Mesendoderm (in vitro differentiated cells): ENCODE measurements at regions not wholly inside any gene's neighbourhood (a gene's known extent, or its start where the extent isn't known, plus 50 kb on each side); places are given as distances from the start of the nearest gene placed in this dataset.
"Not testable (repeated sequence)": the region's sequence is repeated elsewhere in the genome, so short reads cannot be mapped to it uniquely, and the experiment has no call there.

ENCODE experiments used
- DNase-seq: peaks from one replicate; pipeline ENCODE4 v3.0.0; 2013
- H2AK5ac ChIP-seq: 2 replicates; pipeline ENCODE4 v1.6.1; 2013; ENCODE audit warnings: low read length, inconsistent platforms
- H2BK120ac ChIP-seq: 2 replicates; pipeline ENCODE4 v1.6.1; 2013; ENCODE audit warnings: low read depth, mild to moderate bottlenecking, low read length, moderate library complexity, mixed read lengths
- H2BK15ac ChIP-seq: replicated peaks from 2 replicates; pipeline ENCODE4 v1.6.1; 2013; ENCODE audit warnings: low read depth, mild to moderate bottlenecking, moderate library complexity
- H2BK5ac ChIP-seq: 2 replicates; pipeline ENCODE4 v1.6.1; 2013; ENCODE audit warnings: low read length, inconsistent platforms
- H3K18ac ChIP-seq: 2 replicates; pipeline ENCODE4 v1.6.1; 2013; ENCODE audit warnings: mild to moderate bottlenecking, low read length, mixed read lengths
- H3K23ac ChIP-seq: one replicate; pipeline ENCODE4 v1.6.1; 2013; ENCODE audit warnings: low read length
- H3K27ac ChIP-seq: 2 replicates; pipeline ENCODE4 v1.5.1; 2013; ENCODE audit warnings: low read depth, mild to moderate bottlenecking, inconsistent platforms, low read length, moderate library complexity
- H3K27me3 ChIP-seq: 2 replicates; pipeline ENCODE4 v1.6.1; 2013; ENCODE audit warnings: low read length, control low read depth, mild to moderate bottlenecking, inconsistent platforms; ENCODE audit not compliant: insufficient read depth, poor library complexity
- H3K36me3 ChIP-seq: 2 replicates; pipeline ENCODE4 v1.6.1; 2013; ENCODE audit warnings: low read length, inconsistent platforms; ENCODE audit not compliant: control insufficient read depth, insufficient read depth
- H3K4ac ChIP-seq: one replicate; pipeline ENCODE4 v1.6.1; 2013; ENCODE audit warnings: low read depth, mild to moderate bottlenecking, low read length, moderate library complexity
- H3K4me1 ChIP-seq: 2 replicates; pipeline ENCODE4 v1.6.1; 2013; ENCODE audit warnings: low read depth, low read length, inconsistent platforms; ENCODE audit not compliant: control insufficient read depth
- H3K4me2 ChIP-seq: 2 replicates; pipeline ENCODE4 v1.6.1; 2013; ENCODE audit warnings: low read length
- H3K4me3 ChIP-seq: 2 replicates; pipeline ENCODE4 v1.5.1; 2013; ENCODE audit warnings: mild to moderate bottlenecking, low read length
- H3K56ac ChIP-seq: one replicate; pipeline ENCODE4 v1.6.1; 2013; ENCODE audit warnings: low read length
- H3K79me1 ChIP-seq: 2 replicates; pipeline ENCODE4 v1.6.1; 2013; ENCODE audit warnings: low read length, inconsistent platforms
- H3K79me2 ChIP-seq: 2 replicates; pipeline ENCODE4 v1.6.1; 2013; ENCODE audit warnings: mild to moderate bottlenecking, low read length; ENCODE audit not compliant: control insufficient read depth, insufficient read depth
- H3K9ac ChIP-seq: 2 replicates; pipeline ENCODE4 v1.6.1; 2013; ENCODE audit warnings: low read length, inconsistent platforms
- H4K5ac ChIP-seq: one replicate; pipeline ENCODE4 v1.6.1; 2013; ENCODE audit warnings: low read length
- H4K8ac ChIP-seq: one replicate; pipeline ENCODE4 v1.6.1; 2013; ENCODE audit warnings: low read depth, mild to moderate bottlenecking, control low read depth, low read length, moderate library complexity
- WGBS: extraction: QIAGEN DNeasy Blood & Tissue Kit; methylation state at CpG from one replicate; pipeline ENCODE4 v1.1.7; 2013; ENCODE audit warnings: low lambda C conversion rate, missing lambda C conversion rate; ENCODE audit not compliant: insufficient coverage; ENCODE audit errors: extremely low coverage; 5-methylcytosine and 5-hydroxymethylcytosine counted together

DNA sequence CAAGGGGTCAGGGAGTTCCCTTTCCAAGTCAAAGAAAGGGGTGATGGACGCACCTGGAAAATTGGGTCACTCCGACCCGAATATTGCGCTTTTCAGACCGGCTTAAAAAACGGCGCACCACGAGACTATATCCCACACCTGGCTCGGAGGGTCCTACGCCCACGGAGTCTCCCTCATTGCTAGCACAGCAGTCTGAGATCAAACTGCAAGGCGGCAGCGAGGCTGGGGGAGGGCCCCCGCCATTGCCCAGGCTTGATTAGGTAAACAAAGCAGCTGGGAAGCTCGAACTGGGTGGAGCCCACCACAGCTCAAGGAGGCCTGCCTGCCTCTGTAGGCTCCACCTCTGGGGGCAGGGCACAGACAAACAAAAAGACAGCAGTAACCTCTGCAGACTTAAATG, 1150.5 kb downstream of the HACE1 start:
- not testable (repeated sequence) for H3K23ac ChIP-seq, H4K8ac ChIP-seq, H3K4me2 ChIP-seq, H3K9ac ChIP-seq, H2AK5ac ChIP-seq, H3K27ac ChIP-seq, H3K27me3 ChIP-seq, H3K79me2 ChIP-seq, H3K18ac ChIP-seq, H3K4me3 ChIP-seq, H3K4ac ChIP-seq, H3K56ac ChIP-seq, H3K4me1 ChIP-seq, H3K36me3 ChIP-seq, H2BK5ac ChIP-seq, H2BK15ac ChIP-seq, DNase-seq, H3K79me1 ChIP-seq, H2BK120ac ChIP-seq, H4K5ac ChIP-seq
- no CpG with 5 or more reads among the region's 15 CpGs for WGBS

DNA sequence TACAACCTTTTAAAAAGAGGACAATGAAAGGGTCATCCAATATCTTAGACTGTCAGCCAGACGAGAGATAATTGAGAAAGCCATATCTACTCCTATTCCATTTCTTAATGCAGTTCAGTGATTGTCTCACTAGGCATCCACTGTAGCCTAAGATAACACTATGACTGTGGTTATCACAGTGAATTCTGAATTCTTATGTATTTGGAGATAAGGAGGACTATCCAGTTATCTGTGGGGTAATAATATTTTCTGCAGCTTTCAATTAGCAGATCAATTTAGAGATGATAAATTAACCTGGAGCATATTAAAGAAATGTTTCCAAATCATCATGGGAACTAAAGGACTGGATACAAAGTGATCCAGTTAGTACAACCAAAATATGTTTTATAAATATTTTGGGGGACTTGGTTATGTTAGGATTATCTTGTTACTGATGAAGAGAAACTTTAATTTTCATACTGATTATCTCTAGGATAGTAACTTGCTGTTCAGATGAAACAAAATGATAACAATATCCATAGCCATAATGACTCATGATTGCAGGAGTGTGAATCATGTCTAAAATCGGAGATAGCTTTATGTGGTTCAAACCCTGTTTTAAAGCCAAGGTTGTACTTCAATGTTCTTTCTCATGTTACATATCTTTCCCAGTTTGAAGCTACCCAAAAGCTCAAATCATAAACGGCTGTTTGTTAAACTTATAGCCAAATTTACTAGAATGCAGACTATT, 1152.0 kb downstream of the HACE1 start:
- Histone ChIP-seq H3K56ac (no peak overlapping the region), H4K5ac (no peak overlapping the region), H3K9ac (no peak overlapping the region), H3K4me3 (no peak overlapping the region), H3K4me2 (no peak overlapping the region), H3K79me1 (no peaks in the 10 kb centered on the region), H2AK5ac (no peak overlapping the region), H2BK120ac (no peak overlapping the region), H3K27me3 (no peaks in the 10 kb centered on the region), H3K79me2 (no peaks in the 10 kb centered on the region), H3K36me3 (no peaks in the 10 kb centered on the region), H3K18ac (no peak overlapping the region), H3K4me1 (no peaks in the 10 kb centered on the region), H2BK5ac (no peak overlapping the region), H4K8ac (no peak overlapping the region), H3K27ac (no peak overlapping the region), H3K4ac (no peak overlapping the region), H2BK15ac (no peak overlapping the region), H3K23ac (no peak overlapping the region)
- no CpG with 5 or more reads among the region's 3 CpGs for WGBS
- DNase-seq: peak; percentile 7

DNA sequence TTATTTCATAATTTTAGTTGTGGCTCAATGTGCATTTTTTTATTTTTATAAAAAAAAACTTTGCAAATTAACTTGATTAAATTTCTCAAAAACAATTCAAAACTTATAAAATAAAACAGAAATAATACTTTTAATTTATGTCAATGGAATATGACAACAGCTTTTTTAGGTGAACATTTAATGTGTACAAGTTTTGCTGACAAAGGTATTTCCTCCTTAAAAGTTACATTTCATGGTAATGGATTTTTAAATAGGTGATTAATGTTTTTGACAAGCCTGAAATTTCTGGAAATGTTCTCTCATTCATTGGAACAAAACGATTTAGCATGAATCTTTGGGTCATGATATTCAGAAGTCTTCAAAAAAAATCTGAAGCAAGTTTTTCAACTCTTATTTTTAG, 1160.0 kb downstream of the HACE1 start:
- H3K56ac ChIP-seq: no peak overlapping the region
- no peaks in the 10 kb centered on the region for H3K36me3 ChIP-seq
- no peak for DNase-seq
- H3K79me2 ChIP-seq: no peaks in the 10 kb centered on the region
- H3K4me1 ChIP-seq: no peaks in the 10 kb centered on the region
- no peak overlapping the region for H4K5ac ChIP-seq
- no peak overlapping the region for H2AK5ac ChIP-seq
- no peak overlapping the region for H3K27ac ChIP-seq
- H3K27me3 ChIP-seq: no peaks in the 10 kb centered on the region
- H2BK5ac ChIP-seq: no peak overlapping the region
- H3K23ac ChIP-seq: no peak overlapping the region
- H2BK15ac ChIP-seq: no peak overlapping the region
- H3K9ac ChIP-seq: no peak overlapping the region
- H3K4me2 ChIP-seq: no peak overlapping the region
- no peak overlapping the region for H3K4me3 ChIP-seq
- no CpG with 5 or more reads among the region's 1 CpG for WGBS
- no peak overlapping the region for H2BK120ac ChIP-seq
- no peak overlapping the region for H3K18ac ChIP-seq
- no peak overlapping the region for H3K4ac ChIP-seq
- H4K8ac ChIP-seq: no peak overlapping the region
- H3K79me1 ChIP-seq: no peaks in the 10 kb centered on the region

DNA sequence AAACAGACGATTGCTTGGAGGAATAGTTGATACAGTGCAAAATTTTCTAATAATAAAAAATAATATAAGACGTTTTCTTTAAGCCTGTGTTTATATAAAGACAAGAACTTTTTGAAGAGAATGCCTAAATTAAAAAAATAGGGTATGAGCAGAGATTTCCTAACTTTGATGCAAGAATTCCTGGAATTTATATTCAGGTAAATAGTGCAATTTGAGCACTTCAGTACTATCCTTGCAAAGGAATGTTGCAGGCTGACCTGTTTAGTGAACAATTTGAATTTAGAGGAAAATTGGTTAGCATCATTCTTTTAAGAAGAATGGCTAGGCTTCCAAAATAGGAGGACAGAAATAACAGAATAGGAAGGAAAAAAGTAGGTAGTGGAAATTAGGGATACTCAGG, 1172.3 kb downstream of the HACE1 start:
- no peak overlapping the region for H3K56ac ChIP-seq
- no peaks in the 10 kb centered on the region for H3K36me3 ChIP-seq
- DNase-seq: peak; percentile 32
- H3K27ac ChIP-seq: no peak overlapping the region
- no peaks in the 10 kb centered on the region for H3K79me2 ChIP-seq
- H3K4ac ChIP-seq: no peak overlapping the region
- H2BK15ac ChIP-seq: no peak overlapping the region
- no peak overlapping the region for H3K23ac ChIP-seq
- no peak overlapping the region for H2AK5ac ChIP-seq
- no CpG with 5 or more reads among the region's 2 CpGs for WGBS
- H2BK5ac ChIP-seq: no peak overlapping the region
- H2BK120ac ChIP-seq: no peak overlapping the region
- H3K9ac ChIP-seq: no peak overlapping the region
- no peaks in the 10 kb centered on the region for H3K4me1 ChIP-seq
- H3K4me2 ChIP-seq: no peak overlapping the region
- H3K4me3 ChIP-seq: no peak overlapping the region
- no peak overlapping the region for H4K5ac ChIP-seq
- H3K18ac ChIP-seq: no peak overlapping the region
- no peaks in the 10 kb centered on the region for H3K79me1 ChIP-seq
- H4K8ac ChIP-seq: no peak overlapping the region
- no peaks in the 10 kb centered on the region for H3K27me3 ChIP-seq

DNA sequence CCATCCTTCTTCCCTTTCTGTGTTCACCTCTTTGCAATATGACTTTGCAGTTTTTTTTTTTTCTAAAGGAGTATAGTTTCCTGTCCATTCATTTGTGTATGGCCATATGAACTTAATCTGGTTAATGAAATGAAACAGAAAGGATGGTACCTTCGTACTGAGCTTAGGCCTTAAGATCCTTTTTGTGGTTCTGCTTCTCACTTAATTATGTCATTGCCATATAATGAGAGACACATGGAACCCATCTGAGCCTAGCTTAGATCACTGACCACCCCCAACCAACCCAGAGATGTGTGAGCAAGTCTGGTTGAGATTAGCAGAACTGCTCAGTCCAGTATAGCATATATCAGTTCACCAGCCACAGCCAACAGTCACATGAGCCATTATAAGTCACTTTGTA, 1179.6 kb downstream of the HACE1 start:
- Histone ChIP-seq H3K4me3 (no peak overlapping the region), H4K8ac (no peak overlapping the region), H3K4ac (no peak overlapping the region), H2BK5ac (no peak overlapping the region), H2BK120ac (no peak overlapping the region), H4K5ac (no peak overlapping the region), H3K36me3 (no peaks in the 10 kb centered on the region), H3K56ac (no peak overlapping the region), H2AK5ac (no peak overlapping the region), H3K4me2 (no peak overlapping the region), H3K79me2 (no peaks in the 10 kb centered on the region), H3K23ac (no peak overlapping the region), H3K27ac (no peak overlapping the region), H2BK15ac (no peak overlapping the region), H3K4me1 (no peaks in the 10 kb centered on the region), H3K9ac (no peak overlapping the region), H3K79me1 (no peaks in the 10 kb centered on the region), H3K27me3 (no peaks in the 10 kb centered on the region), H3K18ac (no peak overlapping the region)
- DNase-seq: no peak
- no CpG with 5 or more reads among the region's 1 CpG for WGBS

DNA sequence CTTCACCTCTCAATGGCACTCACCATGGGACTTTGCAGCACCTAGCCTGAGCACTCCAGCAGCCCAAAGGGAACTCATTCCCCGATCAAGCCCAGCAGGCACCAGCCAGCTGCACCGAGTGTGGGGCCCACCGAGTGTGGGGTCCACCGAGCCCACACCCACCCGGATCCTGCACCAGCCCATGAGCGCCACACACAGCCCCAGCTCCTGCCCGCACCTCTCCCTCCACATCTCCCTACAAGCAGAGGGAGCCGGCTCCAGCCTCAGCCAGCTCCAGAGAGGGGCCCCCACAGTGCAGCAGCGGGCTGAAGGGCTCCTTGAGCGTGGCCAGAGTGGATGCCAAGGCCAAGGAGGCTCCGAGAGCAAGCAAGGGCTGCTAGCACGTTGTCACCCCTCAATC, 1182.4 kb downstream of the HACE1 start:
- H2BK15ac ChIP-seq: no peak overlapping the region
- no peak for DNase-seq
- no peak overlapping the region for H3K27ac ChIP-seq
- H4K8ac ChIP-seq: no peak overlapping the region
- H3K4me3 ChIP-seq: no peak overlapping the region
- no peaks in the 10 kb centered on the region for H3K27me3 ChIP-seq
- H3K4me1 ChIP-seq: no peaks in the 10 kb centered on the region
- no peak overlapping the region for H4K5ac ChIP-seq
- H3K4ac ChIP-seq: no peak overlapping the region
- WGBS: no CpG with 5 or more reads among the region's 12 CpGs
- no peak overlapping the region for H3K9ac ChIP-seq
- no peak overlapping the region for H3K4me2 ChIP-seq
- no peak overlapping the region for H3K23ac ChIP-seq
- no peak overlapping the region for H2BK5ac ChIP-seq
- H3K79me1 ChIP-seq: no peaks in the 10 kb centered on the region
- no peak overlapping the region for H3K56ac ChIP-seq
- H3K36me3 ChIP-seq: no peaks in the 10 kb centered on the region
- no peaks in the 10 kb centered on the region for H3K79me2 ChIP-seq
- H2AK5ac ChIP-seq: no peak overlapping the region
- H3K18ac ChIP-seq: no peak overlapping the region
- H2BK120ac ChIP-seq: no peak overlapping the region
